ENCODE measurements at regions not wholly inside any gene's neighbourhood (a gene's known extent, or its start where the extent isn't known, plus 50 kb on each side); places are given as distances from the start of the nearest gene placed in this dataset.

DNA sequence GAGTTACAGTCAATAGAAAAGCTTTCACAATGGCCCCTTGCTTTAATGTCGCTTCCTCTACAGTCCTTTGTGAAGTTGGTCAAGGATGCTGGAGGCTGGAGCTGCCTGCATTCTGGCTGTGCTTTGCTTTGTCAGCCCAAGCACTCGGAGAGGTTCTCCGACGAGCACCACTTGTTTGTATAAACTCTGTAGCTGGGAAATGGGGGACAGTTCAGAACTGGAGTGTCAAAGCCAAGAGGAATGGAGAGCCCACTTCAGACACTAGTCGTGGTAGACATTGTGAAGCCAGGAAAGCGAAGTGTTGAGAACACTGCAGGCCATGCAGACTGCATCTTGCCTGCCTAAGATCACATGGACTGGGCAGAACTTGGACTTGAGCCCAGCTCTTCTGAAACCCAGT, 330.3 kb downstream of the GADD45G start:
- Mint-ChIP-seq H3K9me3 (no peaks in the 10 kb centered on the region), H3K27me3 (peaks cover 23 to 64% of the 10 kb centered on the region in 2 donors), H3K36me3 (ENCODE audit: insufficient read depth) (no peaks in the 10 kb centered on the region), H3K4me3 (no peak overlapping the region), H3K27ac (no peak overlapping the region), H3K4me1 (ENCODE audit: low read depth in 2 of 2) (no peaks in the 10 kb centered on the region)
- ATAC-seq (replicated peaks): no peak
- no peak for DNase-seq

DNA sequence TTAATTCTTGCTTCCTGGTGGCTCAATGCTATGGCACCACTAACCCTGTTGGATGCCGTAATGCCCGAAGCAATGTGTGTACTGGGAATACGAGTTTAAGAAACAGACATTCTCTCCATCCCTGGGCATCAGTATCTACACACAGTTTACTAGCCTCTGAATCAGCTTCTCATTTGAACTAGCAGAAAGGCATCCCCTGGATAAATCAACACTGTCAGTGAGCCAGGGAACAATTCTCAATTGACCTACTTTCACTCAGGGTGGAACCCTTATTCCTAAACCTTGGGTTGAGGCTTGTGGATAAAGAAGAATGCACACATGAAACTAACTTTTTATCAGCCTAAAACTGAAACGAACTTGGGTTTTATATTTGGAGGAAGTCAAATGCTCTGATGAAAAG, 331.0 kb downstream of the GADD45G start:
- DNase-seq (no peak), ATAC-seq (replicated peaks) (no peak)
- Mint-ChIP-seq H3K4me3 (no peak overlapping the region), H3K27ac (no peak overlapping the region), H3K9me3 (no peaks in the 10 kb centered on the region), H3K27me3 (peaks cover 23 to 61% of the 10 kb centered on the region in 2 donors), H3K4me1 (ENCODE audit: low read depth in 2 of 2) (no peaks in the 10 kb centered on the region), H3K36me3 (ENCODE audit: insufficient read depth) (no peaks in the 10 kb centered on the region)

DNA sequence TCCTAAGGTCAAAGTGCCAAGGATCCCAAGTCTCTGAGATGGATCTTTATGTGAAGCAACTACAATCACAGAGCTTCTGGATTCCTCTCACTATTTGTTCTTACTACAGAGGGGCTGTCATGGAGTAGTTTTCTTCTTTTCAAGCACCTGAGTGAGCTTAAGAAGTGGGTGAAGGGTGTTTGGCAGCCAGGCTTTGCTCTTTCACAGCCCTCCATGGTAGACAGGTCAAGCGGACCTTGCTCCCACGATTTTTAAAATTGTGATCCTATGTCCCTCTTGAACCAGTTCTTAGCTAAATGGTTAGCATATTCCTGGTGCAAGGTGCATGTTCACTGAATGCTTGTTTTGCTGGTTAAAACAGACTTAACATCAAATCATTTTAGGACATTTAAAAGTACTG, 332.2 kb downstream of the GADD45G start:
- H3K9me3 Mint-ChIP-seq: no peaks in the 10 kb centered on the region
- H3K27me3 Mint-ChIP-seq: peaks cover 33 to 61% of the 10 kb centered on the region in 2 donors
- no peaks in the 10 kb centered on the region for H3K36me3 Mint-ChIP-seq (ENCODE audit: insufficient read depth)
- H3K27ac Mint-ChIP-seq: no peak overlapping the region
- ATAC-seq (replicated peaks) (no peak), DNase-seq (no peak)
- no peak overlapping the region for H3K4me3 Mint-ChIP-seq
- H3K4me1 Mint-ChIP-seq (ENCODE audit: low read depth in 2 of 2): no peaks in the 10 kb centered on the region

DNA sequence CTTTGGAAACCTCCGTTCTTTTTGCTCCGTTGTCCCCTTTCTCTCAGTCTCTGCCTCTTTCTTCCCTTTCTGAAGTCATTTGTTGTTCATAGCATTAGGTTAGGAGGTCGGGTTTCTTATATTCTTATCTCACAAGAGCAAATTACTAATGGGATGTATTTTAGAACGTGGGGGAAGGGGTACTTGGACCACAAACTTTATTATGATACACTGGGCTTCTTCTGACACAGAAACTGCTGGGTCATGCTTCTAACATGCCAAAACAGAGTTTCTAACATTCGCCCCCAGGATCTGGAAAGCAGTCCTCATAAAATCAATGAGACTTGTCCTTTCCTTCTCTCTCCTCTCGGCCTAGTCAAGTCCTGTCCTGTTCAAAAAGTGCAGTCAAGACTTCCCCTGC, 334.4 kb downstream of the GADD45G start:
- DNase-seq: no peak
- no peak for ATAC-seq (replicated peaks)
- H3K27ac Mint-ChIP-seq: no peak overlapping the region
- H3K9me3 Mint-ChIP-seq: no peaks in the 10 kb centered on the region
- no peaks in the 10 kb centered on the region for H3K4me1 Mint-ChIP-seq (ENCODE audit: low read depth in 2 of 2)
- no peak overlapping the region for H3K4me3 Mint-ChIP-seq
- H3K27me3 Mint-ChIP-seq: peaks cover 44 to 72% of the 10 kb centered on the region in 2 donors
- no peaks in the 10 kb centered on the region for H3K36me3 Mint-ChIP-seq (ENCODE audit: insufficient read depth)

DNA sequence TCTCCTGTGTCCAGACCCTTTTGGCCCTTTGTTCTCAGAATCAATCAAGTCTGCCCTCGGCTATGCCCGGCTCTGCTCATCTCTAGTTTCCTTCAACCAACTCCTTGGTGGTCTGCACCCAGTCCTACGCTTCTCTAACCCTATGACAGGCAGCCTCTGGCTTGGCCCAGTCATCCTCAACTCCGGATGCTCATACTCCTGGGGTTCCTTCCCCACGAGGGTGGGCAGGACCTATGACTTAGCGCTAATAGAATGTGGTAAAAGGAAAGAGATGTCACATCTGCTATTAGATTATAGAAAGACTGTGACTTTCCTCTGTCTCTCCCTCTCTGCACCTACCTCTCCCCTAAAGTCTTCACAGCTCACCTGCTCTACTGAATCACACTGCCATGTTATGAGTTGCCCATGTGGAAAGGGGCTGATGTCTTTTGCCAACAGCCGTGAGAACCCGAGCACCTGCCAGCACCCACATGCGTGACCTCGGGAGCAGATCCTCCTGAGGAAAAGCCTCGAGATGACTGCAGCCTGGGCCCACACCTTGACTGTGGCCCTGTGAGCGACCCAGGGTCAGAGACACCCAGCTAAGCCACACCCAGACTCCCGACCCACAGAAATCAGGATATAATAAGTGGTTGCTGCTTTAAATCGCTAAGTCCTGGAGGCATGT, 334.9 kb downstream of the GADD45G start:
- no peaks in the 10 kb centered on the region for H3K4me1 Mint-ChIP-seq (ENCODE audit: low read depth in 2 of 2)
- ATAC-seq (replicated peaks): no peak
- H3K27ac Mint-ChIP-seq: no peak overlapping the region
- DNase-seq: no peak
- no peak overlapping the region for H3K4me3 Mint-ChIP-seq
- no peaks in the 10 kb centered on the region for H3K9me3 Mint-ChIP-seq
- no peaks in the 10 kb centered on the region for H3K36me3 Mint-ChIP-seq (ENCODE audit: insufficient read depth)
- peaks cover 44 to 76% of the 10 kb centered on the region in 2 donors for H3K27me3 Mint-ChIP-seq

DNA sequence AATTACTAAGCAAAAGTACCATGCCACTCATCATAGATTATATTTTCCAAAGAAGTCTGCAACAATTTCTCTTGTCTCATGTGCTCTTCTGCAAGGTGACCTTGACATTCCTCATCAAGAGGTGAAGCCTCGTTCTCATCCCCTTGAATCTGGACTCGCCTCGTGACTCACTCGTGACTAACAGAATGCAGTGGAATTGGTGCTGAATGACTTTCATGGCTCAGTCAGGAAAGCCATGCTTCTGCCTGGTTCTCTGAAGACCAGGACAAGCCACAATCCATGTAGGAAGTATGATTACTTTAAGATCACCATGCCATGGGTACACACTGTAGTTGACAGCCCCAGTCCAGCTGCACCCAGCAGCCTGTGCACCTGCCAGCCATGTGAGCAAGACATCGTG, 335.8 kb downstream of the GADD45G start:
- DNase-seq (no peak), ATAC-seq (replicated peaks) (no peak)
- peaks cover 44 to 80% of the 10 kb centered on the region in 2 donors for H3K27me3 Mint-ChIP-seq
- peaks cover 3% of the 10 kb centered on the region for H3K36me3 Mint-ChIP-seq (ENCODE audit: insufficient read depth)
- no peak overlapping the region for H3K4me3 Mint-ChIP-seq
- no peak overlapping the region for H3K27ac Mint-ChIP-seq
- H3K9me3 Mint-ChIP-seq: no peaks in the 10 kb centered on the region
- H3K4me1 Mint-ChIP-seq (ENCODE audit: low read depth in 2 of 2): no peaks in the 10 kb centered on the region

DNA sequence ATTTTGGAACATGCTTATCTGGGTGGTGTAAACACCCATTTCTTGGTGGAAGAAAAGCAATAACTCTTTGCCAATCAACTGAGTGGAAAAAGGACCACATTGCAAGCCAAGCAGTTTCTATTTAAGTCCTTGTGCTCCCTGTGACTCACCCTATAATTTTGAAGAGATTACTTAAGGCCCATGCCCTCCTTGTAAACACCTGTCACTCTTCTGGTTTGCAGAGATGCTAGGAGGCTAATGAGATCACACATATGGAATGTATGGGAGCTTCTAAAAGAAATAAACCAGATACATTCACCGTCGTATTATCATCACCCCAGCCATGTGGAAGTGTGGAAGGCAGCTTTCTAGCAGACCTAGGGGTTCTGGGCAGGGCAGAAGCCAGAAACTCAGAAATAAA, 337.1 kb downstream of the GADD45G start:
- H3K27me3 Mint-ChIP-seq: peaks cover 37 to 79% of the 10 kb centered on the region in 2 donors
- no peaks in the 10 kb centered on the region for H3K9me3 Mint-ChIP-seq
- no peak overlapping the region for H3K4me3 Mint-ChIP-seq
- ATAC-seq (replicated peaks) (no peak), DNase-seq (no peak)
- no peaks in the 10 kb centered on the region for H3K4me1 Mint-ChIP-seq (ENCODE audit: low read depth in 2 of 2)
- peaks cover 3% of the 10 kb centered on the region for H3K36me3 Mint-ChIP-seq (ENCODE audit: insufficient read depth)
- no peak overlapping the region for H3K27ac Mint-ChIP-seq

DNA sequence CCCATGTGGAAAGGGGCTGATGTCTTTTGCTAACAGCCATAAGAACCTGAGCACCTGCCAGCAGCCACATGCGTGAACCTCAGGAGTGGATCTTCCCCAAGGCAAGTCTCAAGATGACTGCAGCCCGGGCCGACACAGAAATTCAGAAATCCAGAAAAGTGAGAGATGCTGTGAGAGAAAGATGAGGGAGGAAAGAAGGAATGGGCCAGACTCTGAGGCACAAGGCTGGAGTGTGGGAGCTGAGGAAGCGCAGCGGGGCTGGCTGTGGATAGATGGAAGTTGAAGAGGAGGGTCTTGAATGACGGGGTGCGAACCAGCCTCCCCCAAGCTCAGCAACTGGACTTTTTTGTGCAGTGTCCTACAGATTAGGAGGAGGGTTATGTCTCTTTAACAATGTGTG, 337.8 kb downstream of the GADD45G start:
- no peak overlapping the region for H3K4me3 Mint-ChIP-seq
- H3K27ac Mint-ChIP-seq: no peak overlapping the region
- no peaks in the 10 kb centered on the region for H3K9me3 Mint-ChIP-seq
- no peak for DNase-seq
- ATAC-seq (replicated peaks): no peak
- H3K27me3 Mint-ChIP-seq: peaks cover 37 to 79% of the 10 kb centered on the region in 2 donors
- H3K36me3 Mint-ChIP-seq (ENCODE audit: insufficient read depth): peaks cover 3% of the 10 kb centered on the region
- no peaks in the 10 kb centered on the region for H3K4me1 Mint-ChIP-seq (ENCODE audit: low read depth in 2 of 2)

DNA sequence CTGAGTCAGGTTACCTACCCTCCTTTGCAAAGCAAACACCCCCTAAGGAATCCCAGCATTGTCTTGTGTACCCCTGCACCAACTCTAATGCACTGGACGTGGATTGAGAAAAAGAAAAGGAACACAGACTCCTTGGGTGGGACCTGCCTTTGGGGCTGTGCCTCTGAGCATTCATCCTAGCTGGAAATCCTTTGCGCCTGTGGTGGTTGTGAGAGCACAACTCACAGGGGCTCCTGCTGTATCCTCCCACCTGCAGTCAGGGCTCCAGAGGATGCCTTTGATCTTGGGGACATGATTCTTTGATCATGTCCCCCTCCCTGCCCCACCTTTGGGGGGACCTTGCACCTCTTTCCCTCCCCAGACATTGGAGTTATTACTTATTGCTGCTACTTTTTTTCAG, 338.5 kb downstream of the GADD45G start:
- Mint-ChIP-seq H3K9me3 (no peaks in the 10 kb centered on the region), H3K27ac (no peak overlapping the region), H3K36me3 (ENCODE audit: insufficient read depth) (peaks cover 3% of the 10 kb centered on the region), H3K4me1 (ENCODE audit: low read depth in 2 of 2) (no peaks in the 10 kb centered on the region), H3K27me3 (peaks cover 37 to 79% of the 10 kb centered on the region in 2 donors), H3K4me3 (no peak overlapping the region)
- ATAC-seq (replicated peaks) (no peak), DNase-seq (no peak)

DNA sequence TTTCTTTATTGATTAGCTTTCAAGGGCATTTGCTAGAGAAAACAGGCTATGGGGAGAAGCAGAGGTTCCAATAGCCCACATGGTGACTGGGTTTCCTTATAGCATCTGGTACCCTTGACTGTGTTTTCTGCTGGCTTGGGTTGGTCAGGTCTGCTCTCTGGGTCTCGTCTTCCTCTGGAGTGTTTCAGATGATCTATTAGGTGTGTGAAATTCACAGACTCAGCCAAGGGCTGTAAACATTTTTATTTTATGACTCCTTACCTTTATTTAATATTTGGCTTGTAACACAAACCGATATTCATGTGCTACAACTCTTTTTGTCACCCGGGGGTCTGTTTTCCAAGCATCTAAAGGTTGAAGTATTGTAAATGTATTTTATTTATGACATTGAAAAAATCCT, 338.9 kb downstream of the GADD45G start:
- Mint-ChIP-seq H3K27me3 (peaks cover 35 to 75% of the 10 kb centered on the region in 2 donors), H3K9me3 (no peaks in the 10 kb centered on the region), H3K4me1 (ENCODE audit: low read depth in 2 of 2) (no peaks in the 10 kb centered on the region), H3K36me3 (ENCODE audit: insufficient read depth) (peaks cover 3% of the 10 kb centered on the region), H3K27ac (no peak overlapping the region), H3K4me3 (no peak overlapping the region)
- DNase-seq (no peak), ATAC-seq (replicated peaks) (no peak)

DNA sequence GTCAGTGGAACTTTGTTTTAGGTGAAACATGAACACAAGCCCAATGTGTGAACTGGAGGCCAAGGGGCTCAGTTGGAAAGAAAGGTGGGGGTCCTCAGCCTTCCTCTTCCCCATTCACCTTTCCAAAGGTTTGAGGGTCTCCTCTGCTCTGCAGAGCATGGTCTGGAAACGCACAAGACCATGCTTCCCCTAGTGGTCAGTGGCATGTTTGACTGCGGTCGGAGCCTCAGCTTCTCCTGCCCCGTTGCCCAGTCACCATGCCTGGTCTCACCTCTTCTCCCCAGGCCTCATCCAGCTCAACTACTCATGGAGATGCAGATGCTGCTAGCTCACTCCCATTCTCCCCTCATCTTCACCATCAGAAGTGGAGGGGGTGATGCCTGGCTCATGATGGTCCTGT, 340.3 kb downstream of the GADD45G start:
- Mint-ChIP-seq H3K27me3 (peaks cover 21 to 61% of the 10 kb centered on the region in 2 donors), H3K4me1 (ENCODE audit: low read depth in 2 of 2) (no peaks in the 10 kb centered on the region), H3K9me3 (no peaks in the 10 kb centered on the region), H3K4me3 (no peak overlapping the region), H3K36me3 (ENCODE audit: insufficient read depth) (peaks cover 3% of the 10 kb centered on the region), H3K27ac (no peak overlapping the region)
- ATAC-seq (replicated peaks) (no peak), DNase-seq (no peak)

DNA sequence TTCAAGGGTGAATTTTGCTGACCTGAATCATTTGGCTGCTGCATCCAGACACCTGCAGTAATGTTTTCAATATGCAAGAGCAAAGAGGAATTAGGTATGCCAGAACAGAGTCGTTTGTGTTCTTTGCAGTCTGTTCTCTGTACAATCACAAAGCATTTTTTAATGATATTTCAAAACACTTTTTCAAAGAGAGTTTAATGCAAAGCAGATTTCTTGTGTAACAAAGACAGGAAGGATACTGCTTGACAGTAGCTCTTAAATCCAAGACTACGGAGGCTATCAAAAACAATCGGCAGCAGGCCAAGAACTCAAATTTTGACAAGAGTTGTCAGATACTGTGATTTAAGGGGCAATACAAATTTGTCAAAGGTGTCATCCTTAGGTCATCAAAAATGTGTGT, 341.9 kb downstream of the GADD45G start:
- no peak overlapping the region for H3K4me3 Mint-ChIP-seq
- DNase-seq: no peak
- peaks cover 3% of the 10 kb centered on the region for H3K36me3 Mint-ChIP-seq (ENCODE audit: insufficient read depth)
- H3K4me1 Mint-ChIP-seq (ENCODE audit: low read depth in 2 of 2): no peaks in the 10 kb centered on the region
- no peak overlapping the region for H3K27ac Mint-ChIP-seq
- peaks cover 14 to 54% of the 10 kb centered on the region in 2 donors for H3K27me3 Mint-ChIP-seq
- no peak for ATAC-seq (replicated peaks)
- H3K9me3 Mint-ChIP-seq: no peaks in the 10 kb centered on the region

DNA sequence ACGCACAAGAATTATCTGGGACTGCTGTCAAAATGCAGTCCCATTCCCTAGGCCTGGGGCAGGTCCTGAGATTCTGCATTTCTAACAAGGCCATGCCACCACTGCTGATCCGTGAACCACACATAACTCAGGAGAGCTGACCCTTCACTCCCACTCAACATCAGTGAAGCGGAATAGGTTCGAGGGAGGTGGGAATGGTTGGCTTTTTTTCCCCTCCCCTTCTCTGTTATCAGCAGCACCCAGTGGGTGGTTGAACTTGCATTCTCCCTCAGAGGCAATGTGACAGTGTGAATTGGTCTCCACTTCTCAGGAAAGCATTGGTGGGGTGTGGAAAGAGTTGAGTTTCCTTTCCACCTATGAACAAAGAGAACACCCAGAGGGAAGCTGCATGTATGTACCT, 344.3 kb downstream of the GADD45G start:
- Mint-ChIP-seq H3K4me1 (ENCODE audit: low read depth in 2 of 2) (peaks cover 9 to 10% of the 10 kb centered on the region in 2 donors), H3K27ac (no peak overlapping the region), H3K4me3 (no peak overlapping the region), H3K27me3 (peaks cover 0 to 36% of the 10 kb centered on the region in 2 donors), H3K36me3 (ENCODE audit: insufficient read depth) (peaks cover 3% of the 10 kb centered on the region), H3K9me3 (no peaks in the 10 kb centered on the region)
- DNase-seq (no peak), ATAC-seq (replicated peaks) (no peak)

DNA sequence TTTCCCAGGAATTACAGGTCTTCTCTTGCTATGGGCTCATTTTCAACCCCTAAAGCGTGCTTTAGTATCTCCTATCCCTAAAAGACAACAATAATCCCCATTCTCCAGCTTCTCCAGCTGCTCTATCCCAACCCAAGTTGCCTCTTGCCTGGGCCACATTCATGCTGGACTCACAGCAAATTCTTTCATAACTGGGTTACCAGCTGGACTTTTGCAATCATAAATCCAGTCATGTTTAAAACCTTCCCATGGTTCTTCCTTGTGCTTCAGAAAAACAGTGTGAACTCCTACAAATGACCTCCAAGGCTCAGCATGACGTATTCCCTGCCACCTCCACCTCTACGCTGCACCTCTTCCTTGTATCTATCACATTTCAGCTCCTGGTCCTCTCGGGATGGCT, 346.9 kb downstream of the GADD45G start:
- H3K27ac Mint-ChIP-seq: no peak overlapping the region
- H3K36me3 Mint-ChIP-seq (ENCODE audit: insufficient read depth): no peaks in the 10 kb centered on the region
- no peak overlapping the region for H3K4me3 Mint-ChIP-seq
- ATAC-seq (replicated peaks) (no peak), DNase-seq (no peak)
- H3K27me3 Mint-ChIP-seq: peaks cover 0 to 12% of the 10 kb centered on the region in 2 donors
- H3K4me1 Mint-ChIP-seq (ENCODE audit: low read depth in 2 of 2): peaks cover 9 to 10% of the 10 kb centered on the region in 2 donors
- H3K9me3 Mint-ChIP-seq: no peaks in the 10 kb centered on the region
